Prostate gland (tissue), 2 donors: ENCODE measurements at regions not wholly inside any gene's neighbourhood (a gene's known extent, or its start where the extent isn't known, plus 50 kb on each side); places are given as distances from the start of the nearest gene placed in this dataset.

Experiments used
- CTCF ChIP-seq, 4 experiments: fragments of 200-600 bp in 2 of 4; fragments of 450-650 bp in 2 of 4; sonication (generic) in 2 of 4; IDR thresholded peaks; 1 replicate in 3 of 4; 2 replicates in 1 of 4; pipeline ENCODE4 v1.5.1; 2016 to 2019; ENCODE audit warnings: antibody characterized with exemption in 4 of 4, mild to moderate bottlenecking in 2 of 4, moderate library complexity in 2 of 4
- POLR2A ChIP-seq: fragments of 450-650 bp; IDR thresholded peaks from one replicate; pipeline ENCODE4 v1.6.1; 2016; ENCODE audit warnings: antibody characterized with exemption, mild to moderate bottlenecking
- POLR2AphosphoS5 ChIP-seq: sonication (generic); formaldehyde crosslinking; IDR thresholded peaks from one replicate; pipeline ENCODE4 v1.6.1; 2017; ENCODE audit warnings: antibody characterized with exemption

DNA sequence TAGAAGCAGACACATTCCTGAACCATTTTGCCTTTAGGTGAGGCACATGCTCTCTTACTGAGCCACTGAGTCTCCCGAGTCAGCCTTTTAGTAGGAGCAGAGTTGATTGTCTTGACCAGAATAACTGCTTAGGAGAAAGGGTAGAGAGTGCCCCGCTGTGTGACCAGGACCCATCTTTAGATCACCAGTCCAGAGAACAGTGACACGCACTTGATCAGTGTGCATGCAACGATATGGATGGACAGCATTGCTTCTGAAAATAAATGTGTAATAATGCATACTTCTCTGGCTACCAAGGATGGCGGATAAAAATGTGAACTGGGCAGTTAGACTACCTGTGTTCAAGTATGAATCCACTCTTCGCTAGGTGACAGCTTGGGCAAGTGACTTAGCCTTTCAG lies 897.7 kb downstream of the TRIML1 start:
- no peak for TF ChIP-seq POLR2AphosphoS5
- no peak for TF ChIP-seq CTCF (IDR thresholded peaks at IDR 0.05)
- TF ChIP-seq POLR2A = no peak
